ENCODE measurements at regions not wholly inside any gene's neighbourhood (a gene's known extent, or its start where the extent isn't known, plus 50 kb on each side); places are given as distances from the start of the nearest gene placed in this dataset.

- TF ChIP-seq CTCF (IDR thresholded peaks at IDR 0.05; ENCODE audit: borderline replicate concordance, insufficient read depth, low read depth, low read length): no peak
- no peak overlapping the region for H3K4me3 ChIP-seq (ENCODE audit: low read depth, low read length)
Observed at GRCh38 chr7:10908600-10908999, 65.1 kb upstream of the PHF14 start.

DNA sequence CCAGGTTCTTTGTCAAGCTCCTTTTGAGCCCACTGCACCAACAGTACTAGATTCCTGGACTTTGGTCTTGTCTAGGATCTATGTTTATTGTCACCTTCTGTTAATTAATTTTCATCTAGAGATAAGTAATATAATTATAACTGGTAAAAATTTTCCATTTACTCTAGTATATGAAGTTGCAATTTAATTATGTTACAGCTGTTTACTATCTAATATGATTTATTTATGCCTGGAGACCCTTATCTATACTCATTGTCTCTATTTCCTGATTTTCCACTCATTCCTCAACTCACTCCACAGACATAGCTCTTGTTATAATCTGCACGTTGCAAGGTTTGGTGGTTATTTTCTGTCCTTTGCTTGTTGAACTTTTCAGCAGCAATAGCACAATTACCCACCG lies 63.2 kb upstream of the PHF14 start:
- no peak overlapping the region for H3K4me3 ChIP-seq (ENCODE audit: low read depth, low read length)
- TF ChIP-seq CTCF (IDR thresholded peaks at IDR 0.05; ENCODE audit: borderline replicate concordance, insufficient read depth, low read depth, low read length): no peak

DNA sequence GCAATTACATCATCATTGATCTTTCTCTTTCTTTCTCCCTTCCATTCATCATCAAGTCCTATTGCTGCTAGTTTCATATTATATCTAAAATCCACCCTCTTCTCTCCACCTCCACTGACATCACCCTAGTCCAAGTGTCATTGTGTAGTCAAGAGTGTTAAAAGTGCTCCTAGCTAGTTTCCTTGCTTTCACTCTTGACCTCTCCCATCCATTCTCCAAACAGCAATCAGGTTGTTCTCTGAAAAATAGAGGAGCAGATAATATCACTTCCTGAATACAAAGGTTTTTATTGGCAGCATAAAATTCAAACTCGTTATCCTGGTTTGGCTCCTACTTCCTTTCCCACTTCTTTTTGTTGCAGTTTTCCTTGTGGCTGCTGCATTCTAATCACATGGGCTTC lies 61.6 kb upstream of the PHF14 start:
- no peak for TF ChIP-seq CTCF (IDR thresholded peaks at IDR 0.05; ENCODE audit: borderline replicate concordance, insufficient read depth, low read depth, low read length)
- no peak overlapping the region for H3K4me3 ChIP-seq (ENCODE audit: low read depth, low read length)

GRCh38 chr7:10913457-10913856 lies 60.2 kb upstream of the PHF14 start:
- H3K4me3 ChIP-seq (ENCODE audit: low read depth, low read length): no peak overlapping the region
- TF ChIP-seq CTCF (IDR thresholded peaks at IDR 0.05; ENCODE audit: borderline replicate concordance, insufficient read depth, low read depth, low read length): no peak

- TF ChIP-seq CTCF (IDR thresholded peaks at IDR 0.05; ENCODE audit: borderline replicate concordance, insufficient read depth, low read depth, low read length): no peak
- H3K4me3 ChIP-seq (ENCODE audit: low read depth, low read length): no peak overlapping the region
Observed at GRCh38 chr7:10918093-10918590, 55.5 kb upstream of the PHF14 start.

DNA sequence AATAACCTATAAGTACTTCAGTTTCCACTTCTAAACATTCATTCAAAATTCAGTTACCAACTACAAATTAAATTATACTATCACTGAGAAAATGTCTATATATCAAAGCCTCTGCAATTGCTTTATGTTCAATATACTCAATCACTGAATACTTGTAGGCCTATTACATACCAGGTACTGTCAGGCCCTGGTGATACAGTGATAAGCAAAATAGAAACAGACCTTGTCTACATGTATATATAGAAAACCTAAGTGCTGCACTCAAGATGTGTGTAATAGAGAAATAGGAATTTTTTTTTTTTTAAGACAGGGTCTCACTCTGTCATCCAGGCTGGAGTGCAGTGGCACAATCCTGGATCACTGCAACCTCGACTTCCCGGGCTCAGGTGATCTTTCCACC lies 53.7 kb upstream of the PHF14 start:
- H3K4me3 ChIP-seq (ENCODE audit: low read depth, low read length): no peak overlapping the region
- no peak for TF ChIP-seq CTCF (IDR thresholded peaks at IDR 0.05; ENCODE audit: borderline replicate concordance, insufficient read depth, low read depth, low read length)
